ENCODE measurements at regions not wholly inside any gene's neighbourhood (a gene's known extent, or its start where the extent isn't known, plus 50 kb on each side); places are given as distances from the start of the nearest gene placed in this dataset.

GRCh38 chr20:20834008-20834407, 121.6 kb upstream of the RALGAPA2 start:
- DNase-seq: no peak
- 78 to 84% (median 81%) methylated on average over 1 of the region's 1 CpG for WGBS, 4 donors
- no peaks in the 10 kb centered on the region for H3K4me1 ChIP-seq (replicated peaks in 1 of 2)
- TF ChIP-seq POLR2A (IDR thresholded peaks at IDR 0.05): no peak
- no peak for TF ChIP-seq CTCF (IDR thresholded peaks at IDR 0.05)
- H3K27me3 ChIP-seq: no peaks in the 10 kb centered on the region
- intact Hi-C loops (cut with DNase I): no loop called here
- no peak overlapping the region for H3K27ac ChIP-seq
- H3K4me3 ChIP-seq: no peak overlapping the region
- H3K36me3 ChIP-seq (replicated peaks in 1 of 2): no peaks in the 10 kb centered on the region
- H3K9me3 ChIP-seq (replicated peaks in 1 of 3): no peaks in the 10 kb centered on the region

GRCh38 chr20:20832715-20833114, 120.3 kb upstream of the RALGAPA2 start:
- H3K9me3 ChIP-seq (replicated peaks in 1 of 3): no peaks in the 10 kb centered on the region
- H3K27ac ChIP-seq: no peak overlapping the region
- H3K36me3 ChIP-seq (replicated peaks in 1 of 2): no peaks in the 10 kb centered on the region
- intact Hi-C loops (cut with DNase I): no loop called here
- 52 to 67% (median 61%) methylated on average over 1 of the region's 1 CpG for WGBS, 4 donors
- no peaks in the 10 kb centered on the region for H3K4me1 ChIP-seq (replicated peaks in 1 of 2)
- TF ChIP-seq POLR2A (IDR thresholded peaks at IDR 0.05) (no peak), CTCF (IDR thresholded peaks at IDR 0.05) (no peak)
- no peak overlapping the region for H3K4me3 ChIP-seq
- no peaks in the 10 kb centered on the region for H3K27me3 ChIP-seq
- no peak for DNase-seq

- no peak overlapping the region for H3K4me3 ChIP-seq
Measured at GRCh38 chr20:20831794-20832193, 119.3 kb upstream of the RALGAPA2 start.

GRCh38 chr20:20829681-20830080, 117.2 kb upstream of the RALGAPA2 start:
- DNase-seq: no peak
- H3K4me3 ChIP-seq: no peak overlapping the region
- intact Hi-C loops (cut with DNase I): loop anchor here in 1 of 2 donors (5.0 to 10.0 kb wide), 2 partner anchors 105 to 167 kb away; no protein-coding TSS in a partner anchor
- no peak overlapping the region for H3K27ac ChIP-seq
- no peaks in the 10 kb centered on the region for H3K27me3 ChIP-seq
- 76 to 100% (median 89%) methylated on average over 1 to 2 of the region's 2 CpGs for WGBS, 4 donors
- TF ChIP-seq CTCF (IDR thresholded peaks at IDR 0.05) (no peak), POLR2A (IDR thresholded peaks at IDR 0.05) (no peak)
- H3K36me3 ChIP-seq (replicated peaks in 1 of 2): no peaks in the 10 kb centered on the region
- no peaks in the 10 kb centered on the region for H3K4me1 ChIP-seq (replicated peaks in 1 of 2)
- H3K9me3 ChIP-seq (replicated peaks in 1 of 3): no peaks in the 10 kb centered on the region

More at GRCh38 chr20:20831794-20832193, 119.3 kb upstream of the RALGAPA2 start:
- intact Hi-C loops (cut with DNase I): no loop called here
- H3K36me3 ChIP-seq (replicated peaks in 1 of 2): no peaks in the 10 kb centered on the region
- TF ChIP-seq POLR2A (IDR thresholded peaks at IDR 0.05) (no peak), CTCF (IDR thresholded peaks at IDR 0.05) (no peak)
- DNase-seq: no peak
- H3K27me3 ChIP-seq: no peaks in the 10 kb centered on the region
- H3K27ac ChIP-seq: no peak overlapping the region
- no peaks in the 10 kb centered on the region for H3K9me3 ChIP-seq (replicated peaks in 1 of 3)
- 78 to 85% (median 84%) methylated on average over 5 to 6 of the region's 6 CpGs for WGBS, 4 donors
- no peaks in the 10 kb centered on the region for H3K4me1 ChIP-seq (replicated peaks in 1 of 2)

Data from adrenal gland (tissue), 9 donors.